ENCODE measurements at regions not wholly inside any gene's neighbourhood (a gene's known extent, or its start where the extent isn't known, plus 50 kb on each side); places are given as distances from the start of the nearest gene placed in this dataset.

DNA sequence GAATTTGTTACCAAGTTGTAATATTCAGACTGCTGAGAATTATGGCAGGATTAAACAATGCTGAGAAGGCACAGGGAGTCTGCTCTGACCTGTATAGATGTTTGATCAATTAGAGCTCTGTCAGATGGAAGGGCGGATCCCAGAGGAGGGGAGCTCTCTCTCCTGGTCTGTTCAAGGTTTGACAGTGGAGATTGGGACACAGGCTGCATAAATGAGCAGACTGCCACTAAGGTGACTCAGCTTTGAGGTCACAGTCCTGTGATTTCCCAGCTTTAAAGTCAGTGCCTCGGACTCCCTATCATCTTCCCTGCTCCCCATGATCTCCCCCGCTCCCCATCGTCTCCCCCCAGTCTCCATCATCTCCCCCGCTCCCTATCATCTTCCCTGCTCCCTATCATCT, 59.2 kb upstream of the SLC22A23 start:
- no peak for DNase-seq (ENCODE audit: extremely low spot score)
- ChIA-PET POLR2A (interaction anchor here (0.7 kb wide), 1 partner anchor 8 kb away, joined by 3 read pairs; no protein-coding TSS in a partner anchor), CTCF (no interaction called here)
- TF ChIP-seq L3MBTL2 (conservative IDR thresholded peaks at IDR 0.05) (no peak), FOXM1 (IDR thresholded peaks at IDR 0.05; ENCODE audit: borderline replicate concordance) (no peak), NFRKB (IDR thresholded peaks at IDR 0.05) (no peak), SP1 (IDR thresholded peaks at IDR 0.05) (no peak), LEF1 (IDR thresholded peaks at IDR 0.05; ENCODE audit: borderline replicate concordance) (no peak), HDGF (IDR thresholded peaks at IDR 0.05; ENCODE audit: borderline replicate concordance) (no peak), TARDBP (IDR thresholded peaks at IDR 0.05) (no peak), FOXA1 (IDR thresholded peaks at IDR 0.05) (no peak), ELF4 (IDR thresholded peaks at IDR 0.05) (no peak), CTBP1 (IDR thresholded peaks at IDR 0.05; ENCODE audit: borderline replicate concordance) (no peak), BHLHE40 (IDR thresholded peaks at IDR 0.05; ENCODE audit: borderline replicate concordance) (no peak), FOXK2 (IDR thresholded peaks at IDR 0.05) (no peak)
- TF ChIP-seq, protein P1, sequence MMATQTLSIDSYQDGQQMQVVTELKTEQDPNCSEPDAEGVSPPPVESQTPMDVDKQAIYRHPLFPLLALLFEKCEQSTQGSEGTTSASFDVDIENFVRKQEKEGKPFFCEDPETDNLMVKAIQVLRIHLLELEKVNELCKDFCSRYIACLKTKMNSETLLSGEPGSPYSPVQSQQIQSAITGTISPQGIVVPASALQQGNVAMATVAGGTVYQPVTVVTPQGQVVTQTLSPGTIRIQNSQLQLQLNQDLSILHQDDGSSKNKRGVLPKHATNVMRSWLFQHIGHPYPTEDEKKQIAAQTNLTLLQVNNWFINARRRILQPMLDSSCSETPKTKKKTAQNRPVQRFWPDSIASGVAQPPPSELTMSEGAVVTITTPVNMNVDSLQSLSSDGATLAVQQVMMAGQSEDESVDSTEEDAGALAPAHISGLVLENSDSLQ (IDR thresholded peaks at IDR 0.05) = no peak

DNA sequence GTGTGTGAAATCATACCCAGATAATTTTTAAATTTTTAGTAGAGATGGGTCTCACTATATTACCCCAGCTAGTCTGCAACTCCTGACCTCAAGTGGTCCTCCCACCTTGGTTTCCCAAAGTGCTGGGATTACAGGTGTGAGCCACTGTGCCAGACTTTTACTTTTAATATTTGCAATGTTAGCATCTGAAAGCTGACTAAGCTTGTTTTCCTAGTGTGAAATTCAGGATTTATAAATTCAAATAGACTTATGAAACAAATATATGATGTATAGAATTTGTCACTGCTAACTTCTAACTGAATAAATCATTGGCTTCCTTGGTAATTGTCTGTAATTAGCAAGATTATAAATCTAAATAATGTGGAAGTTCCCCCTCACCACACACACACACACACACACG, 58.8 kb upstream of the SLC22A23 start:
- DNase-seq (ENCODE audit: extremely low spot score) = no peak
- ChIA-PET POLR2A (interaction anchor here (0.7 kb wide), 1 partner anchor 9 kb away, joined by 3 read pairs; no protein-coding TSS in a partner anchor), CTCF (no interaction called here)
- TF ChIP-seq FOXA1 (IDR thresholded peaks at IDR 0.05) (no peak), SUZ12 (IDR thresholded peaks at IDR 0.05) (no peak), ZNF384 (IDR thresholded peaks at IDR 0.05) (no peak), CTBP1 (IDR thresholded peaks at IDR 0.05; ENCODE audit: borderline replicate concordance) (no peak), LEF1 (IDR thresholded peaks at IDR 0.05; ENCODE audit: borderline replicate concordance) (no peak), BHLHE40 (IDR thresholded peaks at IDR 0.05; ENCODE audit: borderline replicate concordance) (no peak), FOXK2 (IDR thresholded peaks at IDR 0.05) (no peak), SP1 (IDR thresholded peaks at IDR 0.05) (no peak), TARDBP (IDR thresholded peaks at IDR 0.05) (no peak), L3MBTL2 (conservative IDR thresholded peaks at IDR 0.05) (no peak), ARNT (IDR thresholded peaks at IDR 0.05) (no peak), NFRKB (IDR thresholded peaks at IDR 0.05) (no peak), FOXM1 (IDR thresholded peaks at IDR 0.05; ENCODE audit: borderline replicate concordance) (no peak), ELF4 (IDR thresholded peaks at IDR 0.05) (no peak), HDGF (IDR thresholded peaks at IDR 0.05; ENCODE audit: borderline replicate concordance) (no peak)
- TF ChIP-seq, protein P1 (IDR thresholded peaks at IDR 0.05) = no peak

DNA sequence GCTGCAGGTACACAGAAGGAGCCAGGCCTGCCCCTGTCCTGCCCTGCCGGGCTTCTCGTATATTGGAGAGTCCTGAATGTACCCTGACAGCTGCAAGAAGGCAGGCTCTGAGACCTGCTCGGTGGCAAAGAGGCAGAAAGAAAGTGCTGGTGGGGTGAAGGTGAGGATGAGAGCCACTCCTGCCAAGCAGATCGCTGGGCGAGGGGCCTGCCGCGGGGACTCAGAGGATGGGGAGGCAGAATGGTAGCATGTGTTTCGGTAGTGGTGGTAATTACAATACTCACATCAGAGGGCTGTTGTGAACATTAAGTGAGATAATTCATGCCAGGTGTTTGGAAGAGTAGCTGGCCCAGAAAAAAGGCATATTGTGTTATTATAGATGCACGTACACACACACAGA, 56.6 kb upstream of the SLC22A23 start:
- no peak for DNase-seq (ENCODE audit: extremely low spot score)
- ChIA-PET CTCF (no interaction called here), POLR2A (no interaction called here)
- no peak for TF ChIP-seq FOXA1 (IDR thresholded peaks at IDR 0.05)
- TF ChIP-seq FOXK2 (IDR thresholded peaks at IDR 0.05) = no peak
- no peak for TF ChIP-seq L3MBTL2 (conservative IDR thresholded peaks at IDR 0.05)
- no peak for TF ChIP-seq ELF4 (IDR thresholded peaks at IDR 0.05)
- TF ChIP-seq SUZ12 (IDR thresholded peaks at IDR 0.05) = no peak
- TF ChIP-seq TARDBP (IDR thresholded peaks at IDR 0.05) = no peak
- no peak for TF ChIP-seq SP1 (IDR thresholded peaks at IDR 0.05)
- TF ChIP-seq HDGF (IDR thresholded peaks at IDR 0.05; ENCODE audit: borderline replicate concordance) = no peak
- TF ChIP-seq CTBP1 (IDR thresholded peaks at IDR 0.05; ENCODE audit: borderline replicate concordance) = no peak
- TF ChIP-seq NFRKB (IDR thresholded peaks at IDR 0.05) = no peak
- TF ChIP-seq BHLHE40 (IDR thresholded peaks at IDR 0.05; ENCODE audit: borderline replicate concordance) = no peak
- no peak for TF ChIP-seq ZNF384 (IDR thresholded peaks at IDR 0.05)
- TF ChIP-seq, protein P1 (IDR thresholded peaks at IDR 0.05) = no peak
- no peak for TF ChIP-seq FOXM1 (IDR thresholded peaks at IDR 0.05; ENCODE audit: borderline replicate concordance)
- no peak for TF ChIP-seq LEF1 (IDR thresholded peaks at IDR 0.05; ENCODE audit: borderline replicate concordance)
- no peak for TF ChIP-seq ARNT (IDR thresholded peaks at IDR 0.05)

DNA sequence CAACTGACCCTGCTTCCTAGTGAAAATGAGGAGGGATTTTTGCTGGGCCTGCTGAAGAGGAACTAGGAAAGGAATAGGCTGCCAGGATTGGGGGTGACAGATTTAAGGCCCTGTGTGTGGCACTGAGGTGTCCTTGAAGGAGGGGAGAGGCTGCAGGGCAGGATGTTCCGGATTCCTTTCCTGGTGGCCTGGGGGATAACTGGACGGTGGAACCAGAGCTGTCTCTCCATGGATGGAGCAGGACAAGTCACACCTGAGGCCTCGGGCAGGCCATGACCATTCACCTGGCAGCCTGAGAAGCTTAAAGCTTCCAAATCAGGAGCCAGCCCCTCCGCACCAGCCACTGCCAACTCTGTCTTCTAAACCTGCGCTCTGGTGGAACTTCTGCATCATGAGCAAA, 56.0 kb upstream of the SLC22A23 start:
- CTCF ChIA-PET = no interaction called here
- TF ChIP-seq CTBP1 (IDR thresholded peaks at IDR 0.05; ENCODE audit: borderline replicate concordance) = no peak
- no peak for TF ChIP-seq FOXA1 (IDR thresholded peaks at IDR 0.05)
- TF ChIP-seq FOXK2 (IDR thresholded peaks at IDR 0.05) = no peak
- TF ChIP-seq SP1 (IDR thresholded peaks at IDR 0.05) = no peak
- TF ChIP-seq L3MBTL2 (conservative IDR thresholded peaks at IDR 0.05) = no peak
- no peak for TF ChIP-seq TARDBP (IDR thresholded peaks at IDR 0.05)
- DNase-seq (ENCODE audit: extremely low spot score) = no peak
- POLR2A ChIA-PET = no interaction called here

DNA sequence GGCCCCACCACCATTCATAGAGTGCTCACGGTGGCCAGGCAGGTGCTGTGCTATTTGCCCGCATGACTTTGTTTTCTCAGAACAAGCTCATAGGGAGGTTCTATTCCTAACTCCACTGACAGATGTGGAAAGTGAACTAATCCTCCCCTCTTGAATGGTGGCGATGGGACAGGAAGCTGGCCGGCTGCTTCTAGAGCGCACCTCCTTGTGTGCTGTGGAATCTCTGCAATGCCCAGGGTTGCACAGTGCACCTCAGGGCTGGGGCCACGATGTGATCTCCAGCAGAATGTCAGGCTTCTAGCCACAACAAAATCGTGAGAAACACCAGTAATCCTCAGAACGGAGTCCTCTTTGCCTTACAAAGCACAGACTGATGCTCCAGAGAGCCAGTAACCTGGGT, 53.8 kb upstream of the SLC22A23 start:
- ChIA-PET CTCF (interaction anchor here (0.6 to 0.9 kb wide), 3 partner anchors 77 to 379 kb away, joined by 3 to 4 read pairs (median 3); no protein-coding TSS in a partner anchor), POLR2A (no interaction called here)
- TF ChIP-seq FOXM1 (IDR thresholded peaks at IDR 0.05; ENCODE audit: borderline replicate concordance) (no peak), ARNT (IDR thresholded peaks at IDR 0.05) (no peak), ELF4 (IDR thresholded peaks at IDR 0.05) (no peak), BHLHE40 (IDR thresholded peaks at IDR 0.05; ENCODE audit: borderline replicate concordance) (no peak), HDGF (IDR thresholded peaks at IDR 0.05; ENCODE audit: borderline replicate concordance) (no peak)
- TF ChIP-seq, protein P1 (IDR thresholded peaks at IDR 0.05) = no peak
- no peak for DNase-seq (ENCODE audit: extremely low spot score)

DNA sequence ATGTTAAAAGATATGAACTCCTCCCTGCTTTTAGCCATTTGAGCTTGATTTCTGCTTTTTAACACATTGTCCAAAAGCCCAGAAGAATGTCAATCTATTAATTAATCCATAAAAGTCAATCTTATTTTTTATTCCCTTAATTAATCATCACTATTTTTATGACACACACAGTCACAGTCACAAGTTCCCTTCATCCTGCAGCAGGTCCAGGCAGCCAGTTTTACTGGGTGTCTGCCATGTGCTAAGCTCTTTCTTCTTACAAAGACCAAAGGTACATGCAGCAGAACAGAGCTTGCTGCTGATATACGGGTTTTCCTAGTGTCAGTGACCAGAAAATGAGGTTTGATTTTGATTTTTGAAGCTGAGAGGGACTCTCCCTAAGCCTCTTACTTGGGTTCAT, 53.3 kb upstream of the SLC22A23 start:
- ChIA-PET CTCF (interaction anchor here (0.9 kb wide), 1 partner anchor 99 kb away, joined by 4 read pairs; no protein-coding TSS in a partner anchor), POLR2A (no interaction called here)
- no peak for DNase-seq (ENCODE audit: extremely low spot score)
- TF ChIP-seq NFRKB (IDR thresholded peaks at IDR 0.05) (no peak), BHLHE40 (IDR thresholded peaks at IDR 0.05; ENCODE audit: borderline replicate concordance) (no peak), HDGF (IDR thresholded peaks at IDR 0.05; ENCODE audit: borderline replicate concordance) (no peak)
